OCI-LY1 (cell line): ENCODE measurements at regions not wholly inside any gene's neighbourhood (a gene's known extent, or its start where the extent isn't known, plus 50 kb on each side); places are given as distances from the start of the nearest gene placed in this dataset.

Experiments used
- EZH2 ChIP-seq: fragments of 200-600 bp; sonication (generic), shearing (Covaris generic); IDR thresholded peaks from 2 replicates; pipeline ENCODE4 v1.8.0; 2017; ENCODE audit warnings: borderline replicate concordance, mixed run types, mild to moderate bottlenecking, antibody characterized with exemption, low read length, moderate library complexity, mixed read lengths
- TF ChIP-seq, protein P1 (sequence below): fragments of 200-600 bp; sonication (generic), shearing (Covaris generic); IDR thresholded peaks from 2 replicates; pipeline ENCODE4 v1.5.1; 2017; ENCODE audit warnings: mild to moderate bottlenecking, antibody characterized with exemption, low read length, moderate library complexity, mixed read lengths

DNA sequence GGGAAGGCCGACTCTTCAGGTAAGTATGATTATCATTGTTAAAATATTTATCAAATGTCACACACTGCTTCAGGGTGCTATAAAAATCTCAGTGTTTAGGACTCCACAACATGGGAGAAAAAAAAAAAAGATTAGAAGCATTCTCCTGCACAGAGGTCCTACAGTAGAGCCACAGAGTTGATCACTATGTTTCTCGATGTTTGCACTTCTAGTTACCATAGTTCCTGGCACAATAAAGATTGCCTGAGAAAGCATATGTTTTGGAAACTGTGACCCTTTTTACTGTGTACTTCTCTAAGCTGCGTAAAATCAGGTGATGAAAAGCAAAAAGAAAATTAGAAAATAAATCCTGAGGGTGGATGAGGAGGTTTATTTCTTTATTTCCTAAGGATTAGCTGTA lies 269.9 kb upstream of the SYNCRIP start:
- TF ChIP-seq, protein P1, sequence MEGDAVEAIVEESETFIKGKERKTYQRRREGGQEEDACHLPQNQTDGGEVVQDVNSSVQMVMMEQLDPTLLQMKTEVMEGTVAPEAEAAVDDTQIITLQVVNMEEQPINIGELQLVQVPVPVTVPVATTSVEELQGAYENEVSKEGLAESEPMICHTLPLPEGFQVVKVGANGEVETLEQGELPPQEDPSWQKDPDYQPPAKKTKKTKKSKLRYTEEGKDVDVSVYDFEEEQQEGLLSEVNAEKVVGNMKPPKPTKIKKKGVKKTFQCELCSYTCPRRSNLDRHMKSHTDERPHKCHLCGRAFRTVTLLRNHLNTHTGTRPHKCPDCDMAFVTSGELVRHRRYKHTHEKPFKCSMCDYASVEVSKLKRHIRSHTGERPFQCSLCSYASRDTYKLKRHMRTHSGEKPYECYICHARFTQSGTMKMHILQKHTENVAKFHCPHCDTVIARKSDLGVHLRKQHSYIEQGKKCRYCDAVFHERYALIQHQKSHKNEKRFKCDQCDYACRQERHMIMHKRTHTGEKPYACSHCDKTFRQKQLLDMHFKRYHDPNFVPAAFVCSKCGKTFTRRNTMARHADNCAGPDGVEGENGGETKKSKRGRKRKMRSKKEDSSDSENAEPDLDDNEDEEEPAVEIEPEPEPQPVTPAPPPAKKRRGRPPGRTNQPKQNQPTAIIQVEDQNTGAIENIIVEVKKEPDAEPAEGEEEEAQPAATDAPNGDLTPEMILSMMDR, result no peak
- TF ChIP-seq EZH2, result no peak
